Caco-2 (cell line): ENCODE measurements at regions not wholly inside any gene's neighbourhood (a gene's known extent, or its start where the extent isn't known, plus 50 kb on each side); places are given as distances from the start of the nearest gene placed in this dataset.

ENCODE experiments used
- BruUV-seq: library from RNA; stranded (reverse); fragments of 400-500 nt; replicated peaks from 2 replicates; lab custom pipeline; 2021; lab: Mats Ljungman, UMichigan
- CTCF ChIA-PET: fragments of 300-600 bp; sonication (Branson Sonifier 250); formaldehyde crosslinking; loops from one replicate; lab custom pipeline; 2022; ENCODE audit warnings: antibody characterized with exemption; lab: Charles Lee
- POLR2A ChIA-PET: fragments of 300-600 bp; sonication (Branson Sonifier 250); formaldehyde crosslinking; loops from one replicate; lab custom pipeline; 2022; ENCODE audit warnings: antibody characterized with exemption; lab: Charles Lee
- DNase-seq, 2 experiments: peaks; one replicate each; pipeline versions ENCODE4 v3.0.0 to v3.0.0-alpha.2; 2020 to 2022
- H3K27me3 ChIP-seq: replicated peaks from 2 replicates; pipeline ENCODE4 v1.6.0; 2011; ENCODE audit warnings: low read length; ENCODE audit not compliant: control insufficient read depth, insufficient read depth
- H3K36me3 ChIP-seq: 2 replicates; pipeline ENCODE4 v1.5.1; 2011; ENCODE audit warnings: low read length; ENCODE audit not compliant: control insufficient read depth, insufficient read depth
- H3K4me1 ChIP-seq: fragments of 250-450 bp; sonication (Bioruptor Pico); 2 replicates; pipeline ENCODE4 v1.5.1; 2020; ENCODE audit warnings: mild to moderate bottlenecking
- H3K4me3 ChIP-seq: 2 replicates; pipeline ENCODE4 v1.5.1; 2011; ENCODE audit warnings: low read depth, mild to moderate bottlenecking, control low read depth, low read length
- H3K9me3 ChIP-seq: fragments of 250-450 bp; sonication (Bioruptor Pico); 2 replicates; pipeline ENCODE4 v1.5.1; 2020; ENCODE audit warnings: mild to moderate bottlenecking, moderate library complexity
- H3K27ac Mint-ChIP-seq: one replicate; pipeline ENCODE4 v1.8.0; 2022; ENCODE audit warnings: mixed read lengths; ENCODE audit not compliant: unreplicated experiment
- H3K27me3 Mint-ChIP-seq: one replicate; pipeline ENCODE4 v1.8.0; 2022; ENCODE audit warnings: mixed read lengths; ENCODE audit not compliant: insufficient read depth, unreplicated experiment
- H3K36me3 Mint-ChIP-seq: one replicate; pipeline ENCODE4 v1.8.0; 2022; ENCODE audit warnings: mild to moderate bottlenecking, mixed read lengths; ENCODE audit not compliant: insufficient read depth, unreplicated experiment
- H3K4me1 Mint-ChIP-seq: one replicate; pipeline ENCODE4 v1.8.0; 2022; ENCODE audit warnings: low read depth, mixed read lengths; ENCODE audit not compliant: unreplicated experiment
- H3K4me3 Mint-ChIP-seq: one replicate; pipeline ENCODE4 v1.8.0; 2022; ENCODE audit warnings: mild to moderate bottlenecking, moderate library complexity, mixed read lengths; ENCODE audit not compliant: unreplicated experiment
- H3K9me3 Mint-ChIP-seq: one replicate; pipeline ENCODE4 v1.8.0; 2022; ENCODE audit warnings: mixed read lengths; ENCODE audit not compliant: unreplicated experiment
- CTCF ChIP-seq, 2 experiments: fragments of 200-600 bp in 1 of 2; IDR thresholded peaks; 1 replicate in 1 of 2; 2 replicates in 1 of 2; pipeline versions ENCODE4 v1.5.1 to v1.8.0; 2011 to 2022; ENCODE audit warnings: antibody characterized with exemption in 1 of 2, control low read depth in 1 of 2, inconsistent platforms in 1 of 2, low read depth in 1 of 2, low read length in 1 of 2, mild to moderate bottlenecking in 1 of 2, moderate library complexity in 1 of 2; ENCODE audit not compliant: insufficient read depth in 1 of 2, severe bottlenecking in 1 of 2, unreplicated experiment in 1 of 2
- intact Hi-C: fragments of 100-400 bp; cut with micrococcal nuclease; formaldehyde crosslinking; loops from one replicate; pipeline ENCODE4 v1.10.0; 2022; ENCODE audit not compliant: unreplicated experiment

GRCh38 chr16:50902457-50902856 lies 160.6 kb downstream of the CYLD start:
- Mint-ChIP-seq H3K4me1 (no peaks in the 10 kb centered on the region), H3K27me3 (peaks cover 11% of the 10 kb centered on the region), H3K4me3 (no peak overlapping the region), H3K36me3 (no peaks in the 10 kb centered on the region), H3K9me3 (peaks cover 2% of the 10 kb centered on the region), H3K27ac (no peak overlapping the region)
- TF ChIP-seq CTCF (IDR thresholded peaks at IDR 0.05; ENCODE audit: insufficient read depth in 1 of 2, low read depth in 1 of 2, low read length in 1 of 2, severe bottlenecking in 1 of 2, unreplicated experiment in 1 of 2) = peak in 1 of 2 experiments; percentile 21
- Histone ChIP-seq H3K27me3 (no peaks in the 10 kb centered on the region; the same call in none of the 2 replicates), H3K4me1 (no peaks in the 10 kb centered on the region), H3K9me3 (0 out of 2 replicates have a peak, but pooled peaks cover 2% of the 10 kb centered on the region), H3K36me3 (no peaks in the 10 kb centered on the region), H3K4me3 (no peak overlapping the region)
- intact Hi-C loops = loop anchor here (2.0 kb wide), 1 partner anchor 860 kb away; no protein-coding TSS in a partner anchor
- DNase-seq = no peak
- BruUV-seq = no TSS peak
- POLR2A ChIA-PET = interaction anchor here (0.6 kb wide), 1 partner anchor 11 kb away, joined by 3 read pairs; no protein-coding TSS in a partner anchor
- CTCF ChIA-PET = no interaction called here

GRCh38 chr16:50901062-50901461 lies 159.2 kb downstream of the CYLD start:
- no peak overlapping the region for H3K4me3 ChIP-seq
- no peak for TF ChIP-seq CTCF (IDR thresholded peaks at IDR 0.05; ENCODE audit: insufficient read depth in 1 of 2, low read depth in 1 of 2, low read length in 1 of 2, severe bottlenecking in 1 of 2, unreplicated experiment in 1 of 2)
- H3K9me3 ChIP-seq = peaks cover 9% of the 10 kb centered on the region; the same call in 1 of the 2 replicates
- POLR2A ChIA-PET = no interaction called here
- CTCF ChIA-PET = interaction anchor here (0.5 kb wide), 1 partner anchor 225 kb away, joined by 4 read pairs; no protein-coding TSS in a partner anchor
- no peaks in the 10 kb centered on the region for H3K4me1 ChIP-seq
- BruUV-seq = no TSS peak
- DNase-seq = no peak
- no peaks in the 10 kb centered on the region; the same call in none of the 2 replicates for H3K27me3 ChIP-seq
- Mint-ChIP-seq H3K9me3 (peaks cover 11% of the 10 kb centered on the region), H3K4me3 (no peak overlapping the region), H3K36me3 (no peaks in the 10 kb centered on the region), H3K27me3 (peaks cover 16% of the 10 kb centered on the region), H3K27ac (no peak overlapping the region), H3K4me1 (no peaks in the 10 kb centered on the region)
- no peaks in the 10 kb centered on the region for H3K36me3 ChIP-seq
- intact Hi-C loops = no loop called here

DNA sequence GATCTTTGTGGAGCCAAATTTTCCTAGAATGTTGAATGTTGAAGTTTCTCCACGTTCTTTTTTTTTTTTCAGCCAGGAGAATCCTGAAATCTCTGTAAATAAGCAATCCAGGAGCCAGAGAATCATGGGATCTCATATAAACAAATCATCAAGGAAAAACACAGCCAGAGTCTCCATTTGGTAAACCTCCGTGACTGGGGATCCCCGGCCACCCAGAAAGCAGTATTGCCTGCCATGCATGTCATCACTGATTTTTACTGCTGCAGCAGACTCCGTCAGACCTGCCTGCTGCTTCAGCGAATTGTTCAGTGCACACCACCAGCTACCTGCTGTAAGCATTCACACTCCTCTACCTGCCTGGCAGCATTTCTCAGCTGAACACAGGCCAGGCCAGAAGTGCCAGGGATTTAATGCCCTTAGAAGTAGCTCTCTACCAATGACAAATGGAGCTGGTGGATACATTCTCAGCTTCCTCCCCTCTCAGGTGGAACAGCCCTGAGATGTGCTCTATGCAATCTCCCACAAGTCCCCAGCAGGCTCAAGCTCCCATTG lies 158.6 kb downstream of the CYLD start:
- no peaks in the 10 kb centered on the region for H3K4me1 ChIP-seq
- no peak overlapping the region for H3K4me3 ChIP-seq
- no peak for DNase-seq
- peaks cover 9% of the 10 kb centered on the region; the same call in 1 of the 2 replicates for H3K9me3 ChIP-seq
- Mint-ChIP-seq H3K27me3 (peaks cover 16% of the 10 kb centered on the region), H3K4me1 (no peaks in the 10 kb centered on the region), H3K9me3 (peaks cover 11% of the 10 kb centered on the region), H3K27ac (no peak overlapping the region), H3K36me3 (no peaks in the 10 kb centered on the region), H3K4me3 (no peak overlapping the region)
- intact Hi-C loops = no loop called here
- H3K36me3 ChIP-seq = no peaks in the 10 kb centered on the region
- BruUV-seq = no TSS peak
- no peak for TF ChIP-seq CTCF (IDR thresholded peaks at IDR 0.05; ENCODE audit: insufficient read depth in 1 of 2, low read depth in 1 of 2, low read length in 1 of 2, severe bottlenecking in 1 of 2, unreplicated experiment in 1 of 2)
- no peaks in the 10 kb centered on the region; the same call in none of the 2 replicates for H3K27me3 ChIP-seq
- ChIA-PET CTCF (no interaction called here), POLR2A (no interaction called here)
